AG10803 (cell line): ENCODE measurements at regions not wholly inside any gene's neighbourhood (a gene's known extent, or its start where the extent isn't known, plus 50 kb on each side); places are given as distances from the start of the nearest gene placed in this dataset.

ENCODE experiments used
- DNase-seq: peaks from one replicate; pipeline ENCODE4 v3.0.0; 2010; ENCODE audit warnings: low read depth
- H3K4me3 ChIP-seq: 2 replicates; pipeline ENCODE4 v1.5.1; 2011; ENCODE audit warnings: mild to moderate bottlenecking, low read length, control low read depth
- TF ChIP-seq, protein P1 (sequence below): conservative IDR thresholded peaks from 2 replicates; pipeline ENCODE4 v1.5.1; 2011; ENCODE audit warnings: mild to moderate bottlenecking, low read length, control low read depth, inconsistent platforms

GRCh38 chr7:17700138-17700537 is 240.2 kb downstream of the SNX13 start:
- no peak for DNase-seq
- TF ChIP-seq, protein P1, sequence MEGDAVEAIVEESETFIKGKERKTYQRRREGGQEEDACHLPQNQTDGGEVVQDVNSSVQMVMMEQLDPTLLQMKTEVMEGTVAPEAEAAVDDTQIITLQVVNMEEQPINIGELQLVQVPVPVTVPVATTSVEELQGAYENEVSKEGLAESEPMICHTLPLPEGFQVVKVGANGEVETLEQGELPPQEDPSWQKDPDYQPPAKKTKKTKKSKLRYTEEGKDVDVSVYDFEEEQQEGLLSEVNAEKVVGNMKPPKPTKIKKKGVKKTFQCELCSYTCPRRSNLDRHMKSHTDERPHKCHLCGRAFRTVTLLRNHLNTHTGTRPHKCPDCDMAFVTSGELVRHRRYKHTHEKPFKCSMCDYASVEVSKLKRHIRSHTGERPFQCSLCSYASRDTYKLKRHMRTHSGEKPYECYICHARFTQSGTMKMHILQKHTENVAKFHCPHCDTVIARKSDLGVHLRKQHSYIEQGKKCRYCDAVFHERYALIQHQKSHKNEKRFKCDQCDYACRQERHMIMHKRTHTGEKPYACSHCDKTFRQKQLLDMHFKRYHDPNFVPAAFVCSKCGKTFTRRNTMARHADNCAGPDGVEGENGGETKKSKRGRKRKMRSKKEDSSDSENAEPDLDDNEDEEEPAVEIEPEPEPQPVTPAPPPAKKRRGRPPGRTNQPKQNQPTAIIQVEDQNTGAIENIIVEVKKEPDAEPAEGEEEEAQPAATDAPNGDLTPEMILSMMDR = no peak
- no peak overlapping the region for H3K4me3 ChIP-seq

GRCh38 chr7:17706275-17706674 is 234.0 kb downstream of the SNX13 start:
- no peak overlapping the region for H3K4me3 ChIP-seq
- no peak for DNase-seq
- TF ChIP-seq, protein P1 = no peak

DNA sequence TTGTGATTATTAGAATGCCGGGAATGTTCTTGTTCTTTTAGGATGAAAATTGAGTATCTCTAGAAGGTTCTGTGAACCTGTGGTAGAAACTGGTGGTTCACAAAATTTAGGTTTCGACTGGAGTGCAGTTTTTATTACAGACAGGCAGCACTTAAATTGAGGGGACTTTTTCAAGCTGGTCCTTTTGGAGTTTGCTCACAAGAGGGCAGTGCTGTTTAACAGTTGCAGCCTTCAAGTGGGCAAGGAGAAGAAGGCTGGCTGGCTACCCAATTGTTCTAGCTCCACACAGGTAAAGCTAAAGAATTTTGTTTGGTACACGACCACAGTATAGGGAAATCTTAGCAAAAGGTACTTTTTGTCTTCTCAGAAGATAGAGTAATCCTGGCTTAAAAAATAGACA is 233.6 kb downstream of the SNX13 start:
- TF ChIP-seq, protein P1 = peak; percentile 79
- H3K4me3 ChIP-seq = no peak overlapping the region

DNA sequence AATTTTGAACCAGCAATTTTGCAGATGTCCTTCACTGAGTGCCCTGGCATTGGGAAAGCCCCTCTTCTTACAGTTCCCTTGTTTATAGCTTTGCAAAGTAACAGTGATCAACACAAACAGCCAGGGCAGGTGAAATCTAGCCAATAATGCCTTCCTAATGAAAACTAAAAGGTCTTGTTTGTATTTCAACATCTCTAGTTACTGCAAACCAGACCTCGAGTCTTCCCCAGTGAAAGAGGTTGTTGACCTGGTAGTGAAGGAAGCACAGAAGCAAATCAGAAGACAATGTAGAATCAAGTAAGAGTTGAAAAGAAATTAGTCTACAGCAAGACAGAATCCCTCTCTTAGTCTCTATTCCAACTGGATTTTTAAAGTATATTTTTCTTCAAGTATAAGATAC is 231.2 kb downstream of the SNX13 start:
- DNase-seq = no peak
- no peak overlapping the region for H3K4me3 ChIP-seq
- TF ChIP-seq, protein P1 = no peak

More for the DNA sequence above, 233.6 kb downstream of the SNX13 start:
- peak; percentile 71 for DNase-seq

DNA sequence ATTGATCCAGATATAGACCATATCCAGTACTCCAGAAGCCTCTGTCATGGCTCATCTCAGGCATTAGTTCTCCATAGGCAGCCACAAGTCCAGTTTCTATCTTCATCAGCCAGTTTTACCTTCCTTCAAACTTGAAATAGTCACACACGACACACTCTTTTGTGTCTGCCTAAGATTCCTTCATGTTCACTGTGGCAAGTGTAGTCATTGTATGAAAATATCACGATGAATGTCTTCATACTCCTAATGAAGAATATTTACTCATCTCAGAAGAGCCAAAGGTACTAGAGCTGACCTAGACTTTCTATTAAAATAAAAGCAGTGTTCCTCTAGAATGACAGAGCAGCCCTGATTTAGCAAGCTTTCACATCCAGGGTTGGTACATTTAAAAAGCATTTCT is 230.7 kb downstream of the SNX13 start:
- TF ChIP-seq, protein P1 = no peak
- DNase-seq = no peak
- no peak overlapping the region for H3K4me3 ChIP-seq

DNA sequence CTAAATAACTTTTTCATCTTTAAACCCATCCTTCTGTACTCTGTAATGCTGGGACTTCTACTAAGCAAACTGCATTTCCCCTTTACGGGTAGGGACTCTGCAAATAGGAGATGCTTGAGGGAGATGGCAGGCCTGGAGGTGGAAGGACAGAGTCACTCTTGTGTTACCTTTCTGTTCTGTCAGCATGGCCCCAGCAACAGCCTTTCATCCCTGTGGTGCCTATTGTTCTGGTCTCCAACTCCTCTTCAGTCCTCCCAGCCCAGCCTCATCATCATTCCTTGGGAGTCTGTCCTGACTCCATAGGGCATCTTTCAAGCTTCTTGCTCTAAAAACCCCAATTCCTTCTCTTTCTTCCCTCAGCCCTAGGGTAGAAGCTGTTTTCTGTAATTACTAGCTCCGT is 230.0 kb downstream of the SNX13 start:
- H3K4me3 ChIP-seq = no peak overlapping the region
- TF ChIP-seq, protein P1 = no peak
- no peak for DNase-seq

- H3K4me3 ChIP-seq = no peak overlapping the region
Observed at GRCh38 chr7:17713584-17713983, 226.7 kb downstream of the SNX13 start.

More at GRCh38 chr7:17713584-17713983, 226.7 kb downstream of the SNX13 start:
- no peak for DNase-seq
- TF ChIP-seq, protein P1 = no peak
